HepG2 (cell line): ENCODE measurements at regions not wholly inside any gene's neighbourhood (a gene's known extent, or its start where the extent isn't known, plus 50 kb on each side); places are given as distances from the start of the nearest gene placed in this dataset.

Experiments
- ATAC-seq: fragments of 200-7000 bp; cut with Tn5 transposase; 3 replicates; pipeline ENCODE4 v1.9.1; 2020; ENCODE audit warnings: mild to moderate bottlenecking, moderate library complexity
- BruUV-seq: library from RNA; stranded (reverse); fragments of 400-500 nt; replicated peaks from 2 replicates; lab custom pipeline; 2021; lab: Mats Ljungman, UMichigan
- CTCF ChIA-PET: fragments of 300-600 bp; formaldehyde crosslinking; extraction: SDS; loops from one replicate; lab custom pipeline; 2021; ENCODE audit warnings: low total read pairs, inconsistent platforms, low intra/inter-chr PET ratio; lab: Yijun Ruan, JAX
- POLR2A ChIA-PET: fragments of 350-600 bp; sonication (Branson Sonifier 250); formaldehyde crosslinking; loops from one replicate; lab custom pipeline; 2020; ENCODE audit warnings: antibody characterized with exemption, inconsistent platforms; lab: Yijun Ruan, JAX
- DNase-seq: peaks from one replicate; pipeline ENCODE4 v3.0.0-alpha.2; 2015; ENCODE audit warnings: low spot score
- FAIRE-seq: peaks from 3 replicates; lab custom pipeline; 2011; peaks lifted over from hg19 to GRCh38; lab: Jason Lieb, UNC
- H2AFZ ChIP-seq: one replicate; pipeline ENCODE4 v1.6.1; 2011; ENCODE audit warnings: low read length, inconsistent platforms
- H3K27ac ChIP-seq: fragments of 300-600 bp; 3 replicates; pipeline ENCODE4 v1.8.0; 2011; ENCODE audit warnings: mixed run types, mild to moderate bottlenecking, mixed read lengths, low read length, inconsistent platforms; ENCODE audit not compliant: insufficient read depth; ENCODE audit errors: extremely low read length
- H3K27me3 ChIP-seq, 2 experiments: fragments of 200-600 bp in 1 of 2; 2 replicates in 1 of 2; 3 replicates in 1 of 2; pipeline versions ENCODE4 v1.6.0 to v1.8.0; 2011; ENCODE audit warnings: low read length in 2 of 2, mild to moderate bottlenecking in 2 of 2, moderate library complexity in 2 of 2, inconsistent platforms in 1 of 2; ENCODE audit not compliant: insufficient read depth in 2 of 2, control insufficient read depth in 1 of 2
- H3K36me3 ChIP-seq, 2 experiments: fragments of 200-600 bp in 1 of 2; replicated peaks in 1 of 2; 2 replicates in 1 of 2; 3 replicates in 1 of 2; pipeline versions ENCODE4 v1.5.1 to v1.8.0; 2011; ENCODE audit warnings: low read length in 2 of 2, inconsistent platforms in 1 of 2; ENCODE audit not compliant: insufficient read depth in 2 of 2, control insufficient read depth in 1 of 2
- H3K4me1 ChIP-seq: 2 replicates; pipeline ENCODE4 v1.5.1; 2012; ENCODE audit warnings: low read length, inconsistent platforms; ENCODE audit not compliant: insufficient read depth
- H3K4me2 ChIP-seq: 2 replicates; pipeline ENCODE4 v1.6.0; 2011; ENCODE audit warnings: low read depth, low read length, inconsistent platforms
- H3K4me3 ChIP-seq, 3 experiments: fragments of 200-600 bp in 1 of 3; sonication (generic), shearing (Covaris generic) in 1 of 3; replicated peaks in 1 of 3; 2 replicates each; pipeline ENCODE4 v1.5.1; 2011 to 2016; ENCODE audit warnings: low read length in 3 of 3, inconsistent platforms in 2 of 3, low read depth in 2 of 3, mild to moderate bottlenecking in 2 of 3, control low read depth in 1 of 3, mixed read lengths in 1 of 3; ENCODE audit not compliant: insufficient read depth in 1 of 3
- H3K79me2 ChIP-seq: one replicate; pipeline ENCODE4 v1.6.1; 2011; ENCODE audit warnings: low read length, inconsistent platforms; ENCODE audit not compliant: insufficient read depth
- H3K9ac ChIP-seq: 2 replicates; pipeline ENCODE4 v1.6.0; 2011; ENCODE audit warnings: mild to moderate bottlenecking, low read depth, low read length, inconsistent platforms; ENCODE audit not compliant: insufficient read depth
- H3K9me3 ChIP-seq: 2 replicates; pipeline ENCODE4 v1.5.1; 2012; ENCODE audit warnings: mild to moderate bottlenecking, low read length
- H4K20me1 ChIP-seq: 2 replicates; pipeline ENCODE4 v1.6.0; 2011; ENCODE audit warnings: inconsistent platforms, mild to moderate bottlenecking, low read length, moderate library complexity; ENCODE audit not compliant: insufficient read depth
- ARID3A ChIP-seq: IDR thresholded peaks from 2 replicates; pipeline ENCODE4 v1.6.1; 2012; ENCODE audit warnings: low read depth, low read length, improper control_type of control experiment
- CENPBD1 ChIP-seq: sonication (generic); formaldehyde crosslinking; IDR thresholded peaks from 2 replicates; pipeline ENCODE4 v1.8.0; 2022; ENCODE audit warnings: missing genetic modification reagents, low read depth, mild to moderate bottlenecking, borderline replicate concordance
- EHMT2 ChIP-seq: fragments of 200-600 bp; sonication (generic); IDR thresholded peaks from 2 replicates; pipeline ENCODE4 v1.7.0; 2017; ENCODE audit warnings: antibody characterized with exemption, low read depth, low read length, borderline replicate concordance
- HHEX ChIP-seq: IDR thresholded peaks from 2 replicates; pipeline ENCODE4 v1.6.1; 2016; ENCODE audit warnings: control low read depth
- HNF4A ChIP-seq: sonication (generic); formaldehyde crosslinking; IDR thresholded peaks from 2 replicates; pipeline ENCODE4 v1.4.0; 2020; ENCODE audit warnings: missing genetic modification reagents
- KDM5A ChIP-seq: fragments of 200-600 bp; sonication (generic); IDR thresholded peaks from 2 replicates; pipeline ENCODE4 v1.7.0; 2018; ENCODE audit warnings: antibody characterized with exemption, mild to moderate bottlenecking, low read length, borderline replicate concordance
- PAX8 ChIP-seq: sonication (generic); formaldehyde crosslinking; IDR thresholded peaks from 2 replicates; pipeline ENCODE4 v1.8.0; 2022; ENCODE audit warnings: mild to moderate bottlenecking, missing genetic modification reagents, borderline replicate concordance
- PAXIP1 ChIP-seq: sonication (generic); formaldehyde crosslinking; conservative IDR thresholded peaks from 2 replicates; pipeline ENCODE4 v1.4.0; 2020; ENCODE audit warnings: mild to moderate bottlenecking, missing genetic modification reagents, moderate library complexity
- PHF21A ChIP-seq: sonication (generic); formaldehyde crosslinking; IDR thresholded peaks from 2 replicates; pipeline ENCODE4 v1.5.0; 2020; ENCODE audit warnings: mild to moderate bottlenecking, missing genetic modification reagents
- SALL1 ChIP-seq: sonication (generic); formaldehyde crosslinking; IDR thresholded peaks from 2 replicates; pipeline ENCODE4 v1.8.0; 2022; ENCODE audit warnings: mild to moderate bottlenecking, missing genetic modification reagents
- SMARCE1 ChIP-seq: fragments of 450-650 bp; IDR thresholded peaks from 2 replicates; pipeline ENCODE4 v1.6.1; 2017; ENCODE audit warnings: borderline replicate concordance
- TEAD3 ChIP-seq: optimal IDR thresholded peaks from 2 replicates; pipeline ENCODE3; 2016; ENCODE audit warnings: borderline replicate concordance
- ZNF3 ChIP-seq: IDR thresholded peaks from 2 replicates; pipeline ENCODE4 v1.7.0; 2017; ENCODE audit warnings: inconsistent platforms
- ZNF317 ChIP-seq: sonication (generic); formaldehyde crosslinking; IDR thresholded peaks from 2 replicates; pipeline ENCODE4 v1.5.0; 2020; ENCODE audit warnings: mild to moderate bottlenecking, missing genetic modification reagents
- ZNF614 ChIP-seq: IDR thresholded peaks from 2 replicates; pipeline ENCODE4 v1.6.1; 2018; ENCODE audit warnings: missing biosample characterization, missing genetic modification reagents, inconsistent platforms, borderline replicate concordance
- WGBS: methylation state at CpG from one replicate; pipeline ENCODE4 v1.1.6; 2017; ENCODE audit warnings: low lambda C conversion rate; 5-methylcytosine and 5-hydroxymethylcytosine counted together
- in situ Hi-C: cut with HindIII; loops from 2 replicates; pipeline ENCODE4 v1.10.0; 2017; ENCODE audit warnings: low pct_unique_long_range_greater_than_20kb; ENCODE audit not compliant: extremely low pct_ligation_motif_present
- intact Hi-C: fragments of 100-400 bp; cut with micrococcal nuclease; formaldehyde crosslinking; loops from one replicate; pipeline ENCODE4 v1.10.0; 2022; ENCODE audit not compliant: unreplicated experiment
- TF ChIP-seq, protein P1 (sequence below): sonication (generic); formaldehyde crosslinking; IDR thresholded peaks from 2 replicates; pipeline ENCODE4 v1.5.0; 2020; ENCODE audit warnings: mild to moderate bottlenecking, missing genetic modification reagents

DNA sequence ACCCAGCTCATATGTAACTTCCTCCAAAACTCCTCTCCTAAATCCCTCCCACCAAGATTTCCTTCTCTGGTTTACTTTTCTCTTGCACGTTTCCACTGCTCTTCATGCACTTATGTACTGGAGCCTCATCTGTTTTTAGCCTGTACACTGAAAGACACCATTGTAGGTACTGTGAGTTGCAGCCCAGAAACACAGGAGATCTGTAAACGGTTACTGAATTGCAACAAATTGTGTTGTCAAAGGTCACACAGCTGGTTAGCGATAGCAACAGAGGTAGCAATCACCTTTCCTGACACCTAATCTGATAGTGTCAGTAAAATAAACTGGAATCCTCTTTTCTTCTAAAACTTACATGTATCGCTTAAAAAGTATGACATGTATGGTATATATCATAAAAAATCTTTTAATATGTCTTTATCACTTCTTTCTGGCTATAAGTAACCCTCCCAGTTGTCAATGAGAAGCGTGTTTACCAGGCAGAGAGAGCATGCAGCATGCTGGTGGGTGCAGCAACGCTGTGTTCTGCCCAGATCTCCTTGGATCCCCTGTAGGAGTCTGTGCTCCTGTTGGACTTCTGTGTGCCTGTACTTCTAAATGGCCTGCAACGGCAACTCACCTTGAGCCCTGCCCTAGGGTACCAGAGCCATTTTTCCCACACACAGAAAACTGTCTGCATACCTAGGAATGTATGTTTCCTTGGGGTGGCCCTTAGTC lies 121.5 kb upstream of the CPM start (continued):
- TF ChIP-seq ARID3A, result no peak
- no peak for TF ChIP-seq SMARCE1
- no peak for TF ChIP-seq PAX8
- TF ChIP-seq ZNF614 (CRISPR knock-in tag), result 0 out of 2 replicates have a peak, but pooled peaks have one; percentile 30
- TF ChIP-seq PAXIP1 (CRISPR knock-in tag), result peak; percentile 61
- TF ChIP-seq KDM5A, result no peak
- TF ChIP-seq ZNF3 (CRISPR knock-in tag), result no peak

- DNase-seq (peak; percentile 34), FAIRE-seq (no peak), ATAC-seq (peak; percentile 11)
- H4K20me1 ChIP-seq, result no peaks in the 10 kb centered on the region
- no peaks in the 10 kb centered on the region for H3K27me3 ChIP-seq
- 0% methylated on average over 2 of the region's 2 CpGs for WGBS
- no peaks in the 10 kb centered on the region for H3K9me3 ChIP-seq
- H2AFZ ChIP-seq, result no peak overlapping the region
- H3K27ac ChIP-seq, result peak overlapping the region; percentile 75
- peak overlapping the region in 1 of 3 experiments; percentile 27; a peak in 1 of 6 replicates for H3K4me3 ChIP-seq
- no peaks in the 10 kb centered on the region for H3K79me2 ChIP-seq
- POLR2A ChIA-PET, result no interaction called here
- peak overlapping the region; percentile 69 for H3K4me2 ChIP-seq
- no peaks in the 10 kb centered on the region for H3K36me3 ChIP-seq
- intact Hi-C loops (no loop called here), in situ Hi-C loops (no loop called here)
- no TSS peak for BruUV-seq
- CTCF ChIA-PET, result no interaction called here
- no peak overlapping the region for H3K9ac ChIP-seq
- H3K4me1 ChIP-seq, result peaks cover 72% of the 10 kb centered on the region
- TF ChIP-seq PHF21A (CRISPR knock-in tag) (no peak), TEAD3 (CRISPR knock-in tag) (peak; percentile 14), HHEX (CRISPR knock-in tag) (no peak), CENPBD1 (no peak), ZNF317 (CRISPR knock-in tag) (peak; percentile 59; the same call in 1 of the 2 replicates), SALL1 (CRISPR knock-in tag) (peak; percentile 38; the same call in 1 of the 2 replicates), EHMT2 (0 out of 2 replicates have a peak, but pooled peaks have one; percentile 21), HNF4A (CRISPR knock-in tag) (peak; percentile 72)
- TF ChIP-seq, protein P1, sequence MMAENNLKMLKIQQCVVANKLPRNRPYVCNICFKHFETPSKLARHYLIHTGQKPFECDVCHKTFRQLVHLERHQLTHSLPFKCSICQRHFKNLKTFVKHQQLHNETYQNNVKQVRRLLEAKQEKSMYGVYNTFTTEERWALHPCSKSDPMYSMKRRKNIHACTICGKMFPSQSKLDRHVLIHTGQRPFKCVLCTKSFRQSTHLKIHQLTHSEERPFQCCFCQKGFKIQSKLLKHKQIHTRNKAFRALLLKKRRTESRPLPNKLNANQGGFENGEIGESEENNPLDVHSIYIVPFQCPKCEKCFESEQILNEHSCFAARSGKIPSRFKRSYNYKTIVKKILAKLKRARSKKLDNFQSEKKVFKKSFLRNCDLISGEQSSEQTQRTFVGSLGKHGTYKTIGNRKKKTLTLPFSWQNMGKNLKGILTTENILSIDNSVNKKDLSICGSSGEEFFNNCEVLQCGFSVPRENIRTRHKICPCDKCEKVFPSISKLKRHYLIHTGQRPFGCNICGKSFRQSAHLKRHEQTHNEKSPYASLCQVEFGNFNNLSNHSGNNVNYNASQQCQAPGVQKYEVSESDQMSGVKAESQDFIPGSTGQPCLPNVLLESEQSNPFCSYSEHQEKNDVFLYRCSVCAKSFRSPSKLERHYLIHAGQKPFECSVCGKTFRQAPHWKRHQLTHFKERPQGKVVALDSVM (CRISPR knock-in tag), result no peak
Measured at GRCh38 chr12:69055280-69055679, 122.3 kb upstream of the CPM start.
